ENCODE measurements at regions not wholly inside any gene's neighbourhood (a gene's known extent, or its start where the extent isn't known, plus 50 kb on each side); places are given as distances from the start of the nearest gene placed in this dataset.

- Mint-ChIP-seq H3K4me3 (no peak overlapping the region), H3K27me3 (peaks cover 30 to 43% of the 10 kb centered on the region in 2 donors), H3K9me3 (no peaks in the 10 kb centered on the region), H3K4me1 (ENCODE audit: low read depth in 2 of 2) (no peaks in the 10 kb centered on the region), H3K36me3 (no peaks in the 10 kb centered on the region), H3K27ac (no peak overlapping the region)
- DNase-seq (ENCODE audit: low spot score) (no peak), ATAC-seq (no peak)
Observed at GRCh38 chr2:236659758-236660150, 90.1 kb downstream of the ACKR3 start.

- H3K27me3 Mint-ChIP-seq: peaks cover 30 to 48% of the 10 kb centered on the region in 2 donors
- no peak overlapping the region for H3K27ac Mint-ChIP-seq
- ATAC-seq (no peak), DNase-seq (ENCODE audit: low spot score) (no peak)
- no peaks in the 10 kb centered on the region for H3K36me3 Mint-ChIP-seq
- H3K4me3 Mint-ChIP-seq: no peak overlapping the region
- no peaks in the 10 kb centered on the region for H3K4me1 Mint-ChIP-seq (ENCODE audit: low read depth in 2 of 2)
- H3K9me3 Mint-ChIP-seq: no peaks in the 10 kb centered on the region
Observed at GRCh38 chr2:236661061-236661761, 91.6 kb downstream of the ACKR3 start.

- Mint-ChIP-seq H3K4me3 (no peak overlapping the region), H3K36me3 (no peaks in the 10 kb centered on the region), H3K27ac (no peak overlapping the region), H3K4me1 (ENCODE audit: low read depth in 2 of 2) (no peaks in the 10 kb centered on the region), H3K9me3 (no peaks in the 10 kb centered on the region), H3K27me3 (peaks cover 30 to 52% of the 10 kb centered on the region in 2 donors)
- no peak for ATAC-seq
- DNase-seq (ENCODE audit: low spot score): no peak
Observed at GRCh38 chr2:236661762-236662110, 92.1 kb downstream of the ACKR3 start.

- Mint-ChIP-seq H3K4me3 (no peak overlapping the region), H3K36me3 (no peaks in the 10 kb centered on the region), H3K27ac (no peak overlapping the region), H3K4me1 (ENCODE audit: low read depth in 2 of 2) (no peaks in the 10 kb centered on the region), H3K27me3 (peaks cover 30 to 47% of the 10 kb centered on the region in 2 donors), H3K9me3 (no peaks in the 10 kb centered on the region)
- ATAC-seq: no peak
- DNase-seq (ENCODE audit: low spot score): no peak
Observed at GRCh38 chr2:236662231-236663185, 92.9 kb downstream of the ACKR3 start.

- Mint-ChIP-seq H3K4me3 (no peak overlapping the region), H3K36me3 (no peaks in the 10 kb centered on the region), H3K4me1 (ENCODE audit: low read depth in 2 of 2) (no peaks in the 10 kb centered on the region), H3K27ac (no peak overlapping the region), H3K27me3 (peaks cover 21 to 37% of the 10 kb centered on the region in 2 donors), H3K9me3 (no peaks in the 10 kb centered on the region)
- DNase-seq (ENCODE audit: low spot score) (no peak), ATAC-seq (no peak)
Observed at GRCh38 chr2:236663287-236664101, 93.9 kb downstream of the ACKR3 start.

GRCh38 chr2:236664136-236664535 lies 94.5 kb downstream of the ACKR3 start:
- no peak for DNase-seq (ENCODE audit: low spot score)

GRCh38 chr2:236665101-236665500 lies 95.5 kb downstream of the ACKR3 start:
- no peak for DNase-seq (ENCODE audit: low spot score)
- no peak for ATAC-seq
- no peaks in the 10 kb centered on the region for H3K36me3 Mint-ChIP-seq
- no peaks in the 10 kb centered on the region for H3K4me1 Mint-ChIP-seq (ENCODE audit: low read depth in 2 of 2)
- H3K27ac Mint-ChIP-seq: no peak overlapping the region
- peaks cover 15 to 25% of the 10 kb centered on the region in 2 donors for H3K27me3 Mint-ChIP-seq
- H3K4me3 Mint-ChIP-seq: no peak overlapping the region
- H3K9me3 Mint-ChIP-seq: no peaks in the 10 kb centered on the region

More at GRCh38 chr2:236664136-236664535, 94.5 kb downstream of the ACKR3 start:
- no peak overlapping the region for H3K4me3 Mint-ChIP-seq
- no peak for ATAC-seq
- no peaks in the 10 kb centered on the region for H3K36me3 Mint-ChIP-seq
- no peaks in the 10 kb centered on the region for H3K9me3 Mint-ChIP-seq
- H3K27ac Mint-ChIP-seq: no peak overlapping the region
- H3K4me1 Mint-ChIP-seq (ENCODE audit: low read depth in 2 of 2): no peaks in the 10 kb centered on the region
- peaks cover 19 to 33% of the 10 kb centered on the region in 2 donors for H3K27me3 Mint-ChIP-seq

- no peak overlapping the region for H3K4me3 Mint-ChIP-seq
- ATAC-seq (no peak), DNase-seq (ENCODE audit: low spot score) (no peak)
- H3K4me1 Mint-ChIP-seq (ENCODE audit: low read depth in 2 of 2): peaks cover 0 to 1% of the 10 kb centered on the region in 2 donors
- no peaks in the 10 kb centered on the region for H3K36me3 Mint-ChIP-seq
- no peaks in the 10 kb centered on the region for H3K9me3 Mint-ChIP-seq
- no peak overlapping the region for H3K27ac Mint-ChIP-seq
- peaks cover 11 to 26% of the 10 kb centered on the region in 2 donors for H3K27me3 Mint-ChIP-seq
Observed at GRCh38 chr2:236665572-236666118, 96.0 kb downstream of the ACKR3 start.

- Mint-ChIP-seq H3K27ac (no peak overlapping the region), H3K27me3 (peaks cover 11 to 35% of the 10 kb centered on the region in 2 donors), H3K4me3 (no peak overlapping the region), H3K36me3 (no peaks in the 10 kb centered on the region), H3K9me3 (no peaks in the 10 kb centered on the region), H3K4me1 (ENCODE audit: low read depth in 2 of 2) (peaks cover 0 to 3% of the 10 kb centered on the region in 2 donors)
- DNase-seq (ENCODE audit: low spot score) (no peak), ATAC-seq (no peak)
Observed at GRCh38 chr2:236666646-236667204, 97.1 kb downstream of the ACKR3 start.

- no peaks in the 10 kb centered on the region for H3K36me3 Mint-ChIP-seq
- no peak for ATAC-seq
- no peak overlapping the region for H3K4me3 Mint-ChIP-seq
- DNase-seq (ENCODE audit: low spot score): no peak
- no peak overlapping the region for H3K27ac Mint-ChIP-seq
- peaks cover 8 to 29% of the 10 kb centered on the region in 2 donors for H3K27me3 Mint-ChIP-seq
- H3K4me1 Mint-ChIP-seq (ENCODE audit: low read depth in 2 of 2): peaks cover 0 to 3% of the 10 kb centered on the region in 2 donors
- no peaks in the 10 kb centered on the region for H3K9me3 Mint-ChIP-seq
Observed at GRCh38 chr2:236667526-236667925, 97.9 kb downstream of the ACKR3 start.

- ATAC-seq (no peak), DNase-seq (ENCODE audit: low spot score) (no peak)
- H3K9me3 Mint-ChIP-seq: no peaks in the 10 kb centered on the region
- H3K4me3 Mint-ChIP-seq: no peak overlapping the region
- peaks cover 0 to 7% of the 10 kb centered on the region in 2 donors for H3K4me1 Mint-ChIP-seq (ENCODE audit: low read depth in 2 of 2)
- H3K36me3 Mint-ChIP-seq: no peaks in the 10 kb centered on the region
- peaks cover 8 to 28% of the 10 kb centered on the region in 2 donors for H3K27me3 Mint-ChIP-seq
- H3K27ac Mint-ChIP-seq: no peak overlapping the region
Observed at GRCh38 chr2:236668531-236668969, 98.9 kb downstream of the ACKR3 start.

- no peak for ATAC-seq
- Mint-ChIP-seq H3K36me3 (no peaks in the 10 kb centered on the region), H3K4me1 (ENCODE audit: low read depth in 2 of 2) (peaks cover 0 to 7% of the 10 kb centered on the region in 2 donors), H3K9me3 (no peaks in the 10 kb centered on the region), H3K27me3 (peaks cover 4 to 28% of the 10 kb centered on the region in 2 donors), H3K27ac (no peak overlapping the region), H3K4me3 (no peak overlapping the region)
- DNase-seq (ENCODE audit: low spot score): no peak
Observed at GRCh38 chr2:236670235-236670620, 100.6 kb downstream of the ACKR3 start.

Data from natural killer cell treated with Interleukin-12 subunit alpha and Interleukin-12 subunit beta and Interleukin-15 and Interleukin-18, amount 100 ng/mL, for 72 hours (primary cell).